ENCODE measurements at regions not wholly inside any gene's neighbourhood (a gene's known extent, or its start where the extent isn't known, plus 50 kb on each side); places are given as distances from the start of the nearest gene placed in this dataset.

- Histone ChIP-seq H3K4me3 (ENCODE audit: insufficient read depth in 1 of 2, low read depth in 1 of 2, low read length in 2 of 2) (no peak overlapping the region), H3K9me3 (ENCODE audit: control insufficient read depth, low read length) (peaks cover 8% of the 10 kb centered on the region)
Observed at GRCh38 chr10:55803055-55803454, 558.0 kb downstream of the ZWINT start.

GRCh38 chr10:55801353-55801661, 559.8 kb downstream of the ZWINT start:
- no peaks in the 10 kb centered on the region for H3K27me3 ChIP-seq (ENCODE audit: control insufficient read depth in 1 of 2, insufficient read depth in 1 of 2, low read length in 2 of 2)
- no peak for DNase-seq
- H4K8ac ChIP-seq (ENCODE audit: low read length) = no peak overlapping the region
- H2AFZ ChIP-seq (ENCODE audit: low read depth, low read length) = no peak overlapping the region
- no peak overlapping the region for H3K9ac ChIP-seq (ENCODE audit: low read length)
- no peak overlapping the region for H3K4me2 ChIP-seq (ENCODE audit: low read length, poor library complexity, severe bottlenecking)
- no peak overlapping the region for H2BK15ac ChIP-seq (ENCODE audit: low read depth, poor library complexity, severe bottlenecking)
- no peak overlapping the region for H2BK120ac ChIP-seq (ENCODE audit: low read depth, low read length)
- no peaks in the 10 kb centered on the region for H3K79me1 ChIP-seq (replicated peaks; ENCODE audit: low read length, poor library complexity, severe bottlenecking)
- no peak overlapping the region for H4K91ac ChIP-seq (ENCODE audit: low read length)
- H3K4me3 ChIP-seq (ENCODE audit: insufficient read depth in 1 of 2, low read depth in 1 of 2, low read length in 2 of 2) = no peak overlapping the region
- H3K27ac ChIP-seq (ENCODE audit: low read length, poor library complexity, severe bottlenecking) = no peak overlapping the region
- no peak overlapping the region for H2BK12ac ChIP-seq (ENCODE audit: low read length in 2 of 2)
- no peak overlapping the region for H2AK5ac ChIP-seq (ENCODE audit: low read length, severe bottlenecking)
- H3K9me3 ChIP-seq (ENCODE audit: control insufficient read depth, low read length) = peaks cover 8% of the 10 kb centered on the region
- no peak overlapping the region for H2BK5ac ChIP-seq (ENCODE audit: low read depth, low read length, poor library complexity, severe bottlenecking)
- no peaks in the 10 kb centered on the region for H3K4me1 ChIP-seq (ENCODE audit: control insufficient read depth, insufficient read depth, low read depth, low read length)
- H3K14ac ChIP-seq (ENCODE audit: low read length in 2 of 2) = no peak overlapping the region
- WGBS = no CpG with 5 or more reads among the region's 2 CpGs
- H3K18ac ChIP-seq (ENCODE audit: low read depth in 1 of 2, low read length in 2 of 2) = no peak overlapping the region
- H3K4ac ChIP-seq (ENCODE audit: low read depth in 1 of 2, low read length in 2 of 2) = no peak overlapping the region
- no peak overlapping the region for H3K23ac ChIP-seq (ENCODE audit: low read length in 2 of 2)
- H3K36me3 ChIP-seq (ENCODE audit: control insufficient read depth in 1 of 2, insufficient read depth in 2 of 2, low read depth in 1 of 2, low read length in 2 of 2) = no peaks in the 10 kb centered on the region

More at GRCh38 chr10:55803055-55803454, 558.0 kb downstream of the ZWINT start:
- H4K91ac ChIP-seq (ENCODE audit: low read length) = no peak overlapping the region
- no peak overlapping the region for H3K9ac ChIP-seq (ENCODE audit: low read length)
- no peak overlapping the region for H3K27ac ChIP-seq (ENCODE audit: low read length, poor library complexity, severe bottlenecking)
- H3K79me1 ChIP-seq (replicated peaks; ENCODE audit: low read length, poor library complexity, severe bottlenecking) = no peaks in the 10 kb centered on the region
- no peak overlapping the region for H2AFZ ChIP-seq (ENCODE audit: low read depth, low read length)
- no peak overlapping the region for H3K4ac ChIP-seq (ENCODE audit: low read depth in 1 of 2, low read length in 2 of 2)
- no peak overlapping the region for H2BK120ac ChIP-seq (ENCODE audit: low read depth, low read length)
- H3K4me1 ChIP-seq (ENCODE audit: control insufficient read depth, insufficient read depth, low read depth, low read length) = no peaks in the 10 kb centered on the region
- H3K14ac ChIP-seq (ENCODE audit: low read length in 2 of 2) = no peak overlapping the region
- no peak for DNase-seq
- H2BK12ac ChIP-seq (ENCODE audit: low read length in 2 of 2) = no peak overlapping the region
- no peaks in the 10 kb centered on the region for H3K27me3 ChIP-seq (ENCODE audit: control insufficient read depth in 1 of 2, insufficient read depth in 1 of 2, low read length in 2 of 2)
- no peak overlapping the region for H2AK5ac ChIP-seq (ENCODE audit: low read length, severe bottlenecking)
- H3K36me3 ChIP-seq (ENCODE audit: control insufficient read depth in 1 of 2, insufficient read depth in 2 of 2, low read depth in 1 of 2, low read length in 2 of 2) = no peaks in the 10 kb centered on the region
- no peak overlapping the region for H3K4me2 ChIP-seq (ENCODE audit: low read length, poor library complexity, severe bottlenecking)
- H4K8ac ChIP-seq (ENCODE audit: low read length) = no peak overlapping the region
- no peak overlapping the region for H2BK15ac ChIP-seq (ENCODE audit: low read depth, poor library complexity, severe bottlenecking)
- H3K23ac ChIP-seq (ENCODE audit: low read length in 2 of 2) = no peak overlapping the region
- no peak overlapping the region for H3K18ac ChIP-seq (ENCODE audit: low read depth in 1 of 2, low read length in 2 of 2)
- no peak overlapping the region for H2BK5ac ChIP-seq (ENCODE audit: low read depth, low read length, poor library complexity, severe bottlenecking)

GRCh38 chr10:55800602-55801352, 560.3 kb downstream of the ZWINT start:
- Histone ChIP-seq H3K18ac (ENCODE audit: low read depth in 1 of 2, low read length in 2 of 2) (no peak overlapping the region), H3K27me3 (ENCODE audit: control insufficient read depth in 1 of 2, insufficient read depth in 1 of 2, low read length in 2 of 2) (no peaks in the 10 kb centered on the region)
- WGBS = 94% methylated on average over 2 of the region's 3 CpGs

DNA sequence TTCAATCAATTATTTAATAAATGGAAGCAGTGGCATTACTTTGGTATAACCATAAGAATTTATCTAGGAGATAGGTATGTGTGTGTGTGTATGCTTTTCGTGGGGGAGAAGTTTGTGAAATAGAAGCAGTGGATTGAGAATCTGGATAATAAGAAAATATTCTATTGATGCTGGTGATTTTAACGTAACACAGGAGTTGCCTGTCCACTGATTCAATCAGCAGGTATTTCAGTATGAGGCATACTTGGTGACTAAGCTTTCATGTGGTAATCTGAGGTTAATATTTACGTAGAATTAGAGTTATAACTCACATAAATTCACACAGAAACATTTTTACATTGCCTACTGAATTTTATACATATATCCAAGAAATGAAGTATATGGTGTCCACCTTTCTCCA, 568.0 kb downstream of the ZWINT start:
- 82% methylated on average over 2 of the region's 3 CpGs for WGBS
- Histone ChIP-seq H3K9me3 (ENCODE audit: control insufficient read depth, low read length) (no peaks in the 10 kb centered on the region), H3K27ac (ENCODE audit: low read length, poor library complexity, severe bottlenecking) (no peak overlapping the region), H3K9ac (ENCODE audit: low read length) (no peak overlapping the region), H3K79me1 (replicated peaks; ENCODE audit: low read length, poor library complexity, severe bottlenecking) (no peaks in the 10 kb centered on the region), H2AFZ (ENCODE audit: low read depth, low read length) (no peak overlapping the region), H3K18ac (ENCODE audit: low read depth in 1 of 2, low read length in 2 of 2) (no peak overlapping the region), H2AK5ac (ENCODE audit: low read length, severe bottlenecking) (no peak overlapping the region), H2BK15ac (ENCODE audit: low read depth, poor library complexity, severe bottlenecking) (no peak overlapping the region), H3K14ac (ENCODE audit: low read length in 2 of 2) (no peak overlapping the region), H3K23ac (ENCODE audit: low read length in 2 of 2) (no peak overlapping the region), H3K27me3 (ENCODE audit: control insufficient read depth in 1 of 2, insufficient read depth in 1 of 2, low read length in 2 of 2) (no peaks in the 10 kb centered on the region), H3K4me2 (ENCODE audit: low read length, poor library complexity, severe bottlenecking) (no peak overlapping the region), H3K36me3 (ENCODE audit: control insufficient read depth in 1 of 2, insufficient read depth in 2 of 2, low read depth in 1 of 2, low read length in 2 of 2) (no peaks in the 10 kb centered on the region), H4K8ac (ENCODE audit: low read length) (no peak overlapping the region), H2BK12ac (ENCODE audit: low read length in 2 of 2) (no peak overlapping the region), H2BK120ac (ENCODE audit: low read depth, low read length) (no peak overlapping the region), H2BK5ac (ENCODE audit: low read depth, low read length, poor library complexity, severe bottlenecking) (no peak overlapping the region), H3K4me3 (ENCODE audit: insufficient read depth in 1 of 2, low read depth in 1 of 2, low read length in 2 of 2) (no peak overlapping the region), H3K4ac (ENCODE audit: low read depth in 1 of 2, low read length in 2 of 2) (no peak overlapping the region), H4K91ac (ENCODE audit: low read length) (no peak overlapping the region), H3K4me1 (ENCODE audit: control insufficient read depth, insufficient read depth, low read depth, low read length) (no peaks in the 10 kb centered on the region)
- no peak for DNase-seq

More at GRCh38 chr10:55800602-55801352, 560.3 kb downstream of the ZWINT start:
- Histone ChIP-seq H3K9ac (ENCODE audit: low read length) (no peak overlapping the region), H2AFZ (ENCODE audit: low read depth, low read length) (no peak overlapping the region), H3K4me2 (ENCODE audit: low read length, poor library complexity, severe bottlenecking) (no peak overlapping the region), H3K9me3 (ENCODE audit: control insufficient read depth, low read length) (peaks cover 8% of the 10 kb centered on the region), H2BK120ac (ENCODE audit: low read depth, low read length) (no peak overlapping the region), H3K27ac (ENCODE audit: low read length, poor library complexity, severe bottlenecking) (no peak overlapping the region), H2BK5ac (ENCODE audit: low read depth, low read length, poor library complexity, severe bottlenecking) (no peak overlapping the region), H3K14ac (ENCODE audit: low read length in 2 of 2) (no peak overlapping the region), H2BK12ac (ENCODE audit: low read length in 2 of 2) (no peak overlapping the region), H3K79me1 (replicated peaks; ENCODE audit: low read length, poor library complexity, severe bottlenecking) (no peaks in the 10 kb centered on the region), H4K8ac (ENCODE audit: low read length) (no peak overlapping the region), H3K4me1 (ENCODE audit: control insufficient read depth, insufficient read depth, low read depth, low read length) (no peaks in the 10 kb centered on the region), H4K91ac (ENCODE audit: low read length) (no peak overlapping the region), H3K4ac (ENCODE audit: low read depth in 1 of 2, low read length in 2 of 2) (no peak overlapping the region), H2AK5ac (ENCODE audit: low read length, severe bottlenecking) (no peak overlapping the region), H3K4me3 (ENCODE audit: insufficient read depth in 1 of 2, low read depth in 1 of 2, low read length in 2 of 2) (no peak overlapping the region), H3K36me3 (ENCODE audit: control insufficient read depth in 1 of 2, insufficient read depth in 2 of 2, low read depth in 1 of 2, low read length in 2 of 2) (no peaks in the 10 kb centered on the region), H2BK15ac (ENCODE audit: low read depth, poor library complexity, severe bottlenecking) (no peak overlapping the region), H3K23ac (ENCODE audit: low read length in 2 of 2) (no peak overlapping the region)
- no peak for DNase-seq
